Smooth muscle cell (in vitro differentiated cells): ENCODE measurements at regions not wholly inside any gene's neighbourhood (a gene's known extent, or its start where the extent isn't known, plus 50 kb on each side); places are given as distances from the start of the nearest gene placed in this dataset.
"Not testable (repeated sequence)": the region's sequence is repeated elsewhere in the genome, so short reads cannot be mapped to it uniquely, and the experiment has no call there.

Experiments used
- DNase-seq: peaks from one replicate; lab custom pipeline; 2025; ENCODE audit not compliant: unreplicated experiment; lab: John Stamatoyannopoulos, UW
- H2AFZ ChIP-seq: fragments of 200-600 bp; sonication (generic); 2 replicates; pipeline ENCODE4 v1.6.0; 2016; ENCODE audit warnings: antibody characterized with exemption, low read depth, mild to moderate bottlenecking
- H3F3A ChIP-seq: fragments of 200-600 bp; sonication (generic); 2 replicates; pipeline ENCODE4 v1.6.0; 2017; ENCODE audit warnings: antibody characterized with exemption, low read depth
- H3K27ac ChIP-seq: fragments of 200-600 bp; sonication (generic); 2 replicates; pipeline ENCODE4 v1.5.1; 2016; ENCODE audit warnings: low read depth, mild to moderate bottlenecking
- H3K27me3 ChIP-seq: fragments of 200-600 bp; sonication (generic); 2 replicates; pipeline ENCODE4 v1.6.1; 2016; ENCODE audit warnings: low read depth, mild to moderate bottlenecking
- H3K36me3 ChIP-seq: fragments of 200-600 bp; sonication (generic); 2 replicates; pipeline ENCODE4 v1.5.1; 2016; ENCODE audit warnings: low read depth
- H3K4me1 ChIP-seq: fragments of 200-600 bp; sonication (generic); 2 replicates; pipeline ENCODE4 v1.5.1; 2016; ENCODE audit warnings: low read depth
- H3K4me2 ChIP-seq: fragments of 200-600 bp; sonication (generic); 2 replicates; pipeline ENCODE4 v1.6.0; 2016; ENCODE audit warnings: mild to moderate bottlenecking
- H3K4me3 ChIP-seq: fragments of 200-600 bp; sonication (generic); 2 replicates; pipeline ENCODE4 v1.5.1; 2016; ENCODE audit warnings: mild to moderate bottlenecking
- H3K79me2 ChIP-seq: fragments of 200-600 bp; sonication (generic); 2 replicates; pipeline ENCODE4 v1.6.0; 2016; ENCODE audit warnings: low read depth, mild to moderate bottlenecking
- H3K9ac ChIP-seq: fragments of 200-600 bp; sonication (generic); 2 replicates; pipeline ENCODE4 v1.6.0; 2016; ENCODE audit warnings: low read depth
- H3K9me3 ChIP-seq: fragments of 200-600 bp; sonication (generic); replicated peaks from 2 replicates; pipeline ENCODE4 v1.5.1; 2016; ENCODE audit warnings: low read depth
- H4K20me1 ChIP-seq: fragments of 200-600 bp; sonication (generic); 2 replicates; pipeline ENCODE4 v1.6.0; 2016; ENCODE audit warnings: low read depth
- CTCF ChIP-seq: fragments of 200-600 bp; sonication (generic); IDR thresholded peaks from 2 replicates; pipeline ENCODE4 v1.5.1; 2017; ENCODE audit warnings: borderline replicate concordance, mild to moderate bottlenecking, antibody characterized with exemption; ENCODE audit not compliant: insufficient read depth, poor library complexity, severe bottlenecking
- WGBS: methylation state at CpG from one replicate; pipeline ENCODE4 v1.1.7; 2016; ENCODE audit warnings: low lambda C conversion rate; 5-methylcytosine and 5-hydroxymethylcytosine counted together

GRCh38 chrX:113157496-113157895, 316.9 kb upstream of the AMOT start:
- DNase-seq: no peak
- H3K79me2 ChIP-seq: no peaks in the 10 kb centered on the region
- no peak overlapping the region for H3K9ac ChIP-seq
- no peaks in the 10 kb centered on the region for H3K9me3 ChIP-seq
- H3K27me3 ChIP-seq: no peaks in the 10 kb centered on the region
- H3K36me3 ChIP-seq: no peaks in the 10 kb centered on the region
- no peak overlapping the region for H3K4me3 ChIP-seq
- no peaks in the 10 kb centered on the region for H3K4me1 ChIP-seq
- H2AFZ ChIP-seq: no peak overlapping the region
- H3K27ac ChIP-seq: no peak overlapping the region
- no peaks in the 10 kb centered on the region for H3F3A ChIP-seq
- H4K20me1 ChIP-seq: no peaks in the 10 kb centered on the region
- WGBS: 97% methylated on average over 8 of the region's 8 CpGs
- no peak overlapping the region for H3K4me2 ChIP-seq
- TF ChIP-seq CTCF: no peak

- not testable (repeated sequence) for H3F3A ChIP-seq, H2AFZ ChIP-seq, H3K4me3 ChIP-seq, H4K20me1 ChIP-seq, H3K4me2 ChIP-seq, H3K79me2 ChIP-seq, H3K4me1 ChIP-seq, DNase-seq, H3K36me3 ChIP-seq, H3K9me3 ChIP-seq, H3K27ac ChIP-seq, H3K9ac ChIP-seq, H3K27me3 ChIP-seq
- 94% methylated on average over 4 of the region's 4 CpGs for WGBS
Observed at GRCh38 chrX:113154315-113154714, 313.7 kb upstream of the AMOT start.

GRCh38 chrX:113136836-113137235, 296.2 kb upstream of the AMOT start:
- H3K79me2 ChIP-seq: no peaks in the 10 kb centered on the region
- no peaks in the 10 kb centered on the region for H3K4me1 ChIP-seq
- no peak overlapping the region for H3K27ac ChIP-seq
- no peaks in the 10 kb centered on the region for H4K20me1 ChIP-seq
- WGBS: 59% methylated on average over 1 of the region's 1 CpG
- no peak overlapping the region for H3K4me3 ChIP-seq
- no peaks in the 10 kb centered on the region for H3K9me3 ChIP-seq
- no peak overlapping the region for H3K9ac ChIP-seq
- H3K4me2 ChIP-seq: no peak overlapping the region
- H3F3A ChIP-seq: no peaks in the 10 kb centered on the region
- TF ChIP-seq CTCF: no peak
- DNase-seq: no peak
- no peak overlapping the region for H2AFZ ChIP-seq
- no peaks in the 10 kb centered on the region for H3K27me3 ChIP-seq
- no peaks in the 10 kb centered on the region for H3K36me3 ChIP-seq

- Histone ChIP-seq H3K9ac (no peak overlapping the region), H3K9me3 (no peaks in the 10 kb centered on the region), H3K4me2 (no peak overlapping the region), H3K27me3 (no peaks in the 10 kb centered on the region), H2AFZ (no peak overlapping the region), H3K36me3 (no peaks in the 10 kb centered on the region), H3F3A (no peaks in the 10 kb centered on the region), H4K20me1 (no peaks in the 10 kb centered on the region), H3K79me2 (no peaks in the 10 kb centered on the region), H3K4me3 (no peak overlapping the region), H3K27ac (no peak overlapping the region), H3K4me1 (no peaks in the 10 kb centered on the region)
- 93% methylated on average over 1 of the region's 1 CpG for WGBS
- no peak for DNase-seq
- TF ChIP-seq CTCF: no peak
Observed at GRCh38 chrX:113133316-113133715, 292.7 kb upstream of the AMOT start.
